Keratinocyte (primary cell): ENCODE measurements at regions not wholly inside any gene's neighbourhood (a gene's known extent, or its start where the extent isn't known, plus 50 kb on each side); places are given as distances from the start of the nearest gene placed in this dataset.

Experiments used
- CTCF ChIP-seq, 3 experiments: IDR thresholded peaks in 1 of 3; conservative IDR thresholded peaks in 1 of 3; optimal IDR thresholded peaks in 1 of 3; 2 replicates in 2 of 3; 3 replicates in 1 of 3; pipeline versions ENCODE3 to v1.5.1; 2011; ENCODE audit warnings: low read length in 3 of 3, mild to moderate bottlenecking in 3 of 3, moderate library complexity in 2 of 3, control low read depth in 1 of 3, inconsistent platforms in 1 of 3; ENCODE audit not compliant: insufficient read depth in 2 of 3; ENCODE audit errors: extremely low read depth in 1 of 3
- EZH2 ChIP-seq: IDR thresholded peaks from one replicate; pipeline ENCODE4 v1.6.1; 2012; ENCODE audit warnings: inconsistent platforms, mild to moderate bottlenecking, low read length, moderate library complexity

- TF ChIP-seq CTCF (optimal IDR thresholded peaks at IDR 0.05 in 1 of 3, IDR thresholded peaks at IDR 0.05 in 1 of 3, conservative IDR thresholded peaks at IDR 0.05 in 1 of 3; ENCODE audit: extremely low read depth in 1 of 3, insufficient read depth in 2 of 3, low read length in 3 of 3) (no peak), EZH2 (no peak)
These were observed 74.2 kb upstream of the NGF start for GRCh38 chr1:115412286-115412685.
